Transverse colon (tissue), 4 donors: ENCODE measurements at regions not wholly inside any gene's neighbourhood (a gene's known extent, or its start where the extent isn't known, plus 50 kb on each side); places are given as distances from the start of the nearest gene placed in this dataset.

Experiments used
- CTCF ChIP-seq, 5 experiments: fragments of 200-600 bp in 3 of 5; fragments of 450-650 bp in 2 of 5; sonication (generic) in 3 of 5; IDR thresholded peaks; 1 replicate in 2 of 5; 2 replicates in 3 of 5; pipeline ENCODE4 v1.5.1; 2016 to 2017; ENCODE audit warnings: antibody characterized with exemption in 5 of 5, inconsistent platforms in 3 of 5, mild to moderate bottlenecking in 2 of 5, moderate library complexity in 1 of 5
- EP300 ChIP-seq: sonication (generic); formaldehyde crosslinking; IDR thresholded peaks from one replicate; pipeline ENCODE4 v1.6.1; 2017; ENCODE audit warnings: antibody characterized with exemption, low read depth
- POLR2A ChIP-seq: fragments of 450-650 bp; IDR thresholded peaks from one replicate; pipeline ENCODE4 v1.6.1; 2016; ENCODE audit warnings: antibody characterized with exemption, mild to moderate bottlenecking, moderate library complexity
- POLR2AphosphoS5 ChIP-seq, 3 donors: sonication (generic); formaldehyde crosslinking; IDR thresholded peaks; one replicate each; pipeline ENCODE4 v1.6.1; 2016; ENCODE audit warnings: antibody characterized with exemption in 3 of 3

DNA sequence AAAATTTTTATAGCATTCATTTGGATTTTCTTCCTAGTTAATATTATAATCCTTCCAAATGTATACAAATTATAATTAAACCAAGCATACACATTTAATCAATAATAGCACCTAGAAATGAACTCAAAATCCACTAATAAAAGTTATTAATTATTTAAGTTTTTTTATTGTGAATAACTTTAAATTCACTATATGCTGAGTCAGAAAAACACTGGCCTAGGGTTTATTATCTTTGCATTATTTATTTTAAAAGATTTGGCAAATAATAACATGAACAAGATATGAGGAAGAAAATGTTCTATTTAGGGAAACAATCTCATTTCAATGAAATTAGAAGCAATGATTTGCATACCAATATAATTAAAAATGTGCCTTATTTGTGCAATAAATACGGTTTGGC, 951.5 kb downstream of the KCNT2 start:
- TF ChIP-seq POLR2A: no peak
- no peak for TF ChIP-seq CTCF (IDR thresholded peaks at IDR 0.05)
- no peak for TF ChIP-seq EP300
- TF ChIP-seq POLR2AphosphoS5 (IDR thresholded peaks at IDR 0.05): no peak
